Cardiac fibroblast (primary cell): ENCODE measurements at regions not wholly inside any gene's neighbourhood (a gene's known extent, or its start where the extent isn't known, plus 50 kb on each side); places are given as distances from the start of the nearest gene placed in this dataset.

Experiments used
- DNase-seq, 2 donors: peaks; one replicate each; pipeline versions ENCODE4 v3.0.0 to v3.0.0-alpha.2; 2010; ENCODE audit warnings: low read depth in 2 of 2
- H3K4me3 ChIP-seq, 2 donors: replicated peaks in 1 of 2; 1 replicate in 1 of 2; 2 replicates in 1 of 2; pipeline ENCODE4 v1.5.1; 2011; ENCODE audit warnings: low read depth in 2 of 2, low read length in 2 of 2, mild to moderate bottlenecking in 2 of 2, moderate library complexity in 1 of 2
- CTCF ChIP-seq: IDR thresholded peaks from one replicate; pipeline ENCODE4 v1.5.1; 2011; ENCODE audit warnings: low read depth, mild to moderate bottlenecking, low read length, inconsistent platforms

- no peak for TF ChIP-seq CTCF
- no peak for DNase-seq
- H3K4me3 ChIP-seq = no peak overlapping the region
Observed at GRCh38 chr5:2399804-2400203, 351.7 kb downstream of the IRX2 start.

- H3K4me3 ChIP-seq = no peak overlapping the region
- TF ChIP-seq CTCF = no peak
- DNase-seq = no peak
Observed at GRCh38 chr5:2399096-2399495, 352.4 kb downstream of the IRX2 start.

- no peak for TF ChIP-seq CTCF
- no peak overlapping the region for H3K4me3 ChIP-seq
- DNase-seq = no peak
Observed at GRCh38 chr5:2393556-2393955, 357.9 kb downstream of the IRX2 start.

GRCh38 chr5:2391566-2391965, 359.9 kb downstream of the IRX2 start:
- TF ChIP-seq CTCF = no peak
- DNase-seq = no peak

GRCh38 chr5:2391021-2391420, 360.5 kb downstream of the IRX2 start:
- no peak for DNase-seq
- no peak for TF ChIP-seq CTCF

More at GRCh38 chr5:2391566-2391965, 359.9 kb downstream of the IRX2 start:
- no peak overlapping the region for H3K4me3 ChIP-seq

GRCh38 chr5:2388571-2388970, 362.9 kb downstream of the IRX2 start:
- no peak for DNase-seq
- no peak for TF ChIP-seq CTCF
- H3K4me3 ChIP-seq = no peak overlapping the region

More at GRCh38 chr5:2391021-2391420, 360.5 kb downstream of the IRX2 start:
- H3K4me3 ChIP-seq = no peak overlapping the region

GRCh38 chr5:2387634-2388325, 363.7 kb downstream of the IRX2 start:
- TF ChIP-seq CTCF = no peak
- H3K4me3 ChIP-seq = no peak overlapping the region
- peak in 1 of 2 donors; percentile 0 for DNase-seq
